ENCODE measurements at regions not wholly inside any gene's neighbourhood (a gene's known extent, or its start where the extent isn't known, plus 50 kb on each side); places are given as distances from the start of the nearest gene placed in this dataset.

- no peak for DNase-seq (ENCODE audit: low spot score)
These were observed 294.7 kb upstream of the CCDC54 start for GRCh38 chr3:107082527-107082926.

GRCh38 chr3:107085261-107085660 lies 292.0 kb upstream of the CCDC54 start:
- DNase-seq (ENCODE audit: low spot score) = no peak

- DNase-seq (ENCODE audit: low spot score) = no peak
These were observed 285.1 kb upstream of the CCDC54 start for GRCh38 chr3:107092121-107092520.

- DNase-seq (ENCODE audit: low spot score) = no peak
These were observed 278.4 kb upstream of the CCDC54 start for GRCh38 chr3:107098864-107099263.

- DNase-seq (ENCODE audit: low spot score) = no peak
These were observed 277.1 kb upstream of the CCDC54 start for GRCh38 chr3:107100137-107100536.

GRCh38 chr3:107100573-107100972 lies 276.7 kb upstream of the CCDC54 start:
- no peak for DNase-seq (ENCODE audit: low spot score)

- DNase-seq (ENCODE audit: low spot score) = no peak
These were observed 273.5 kb upstream of the CCDC54 start for GRCh38 chr3:107103786-107104185.

- no peak for DNase-seq (ENCODE audit: low spot score)
These were observed 270.9 kb upstream of the CCDC54 start for GRCh38 chr3:107106316-107106715.

GRCh38 chr3:107106907-107107306 lies 270.3 kb upstream of the CCDC54 start:
- DNase-seq (ENCODE audit: low spot score) = no peak

GRCh38 chr3:107110596-107111305 lies 266.5 kb upstream of the CCDC54 start:
- DNase-seq (ENCODE audit: low spot score) = no peak

- no peak for DNase-seq (ENCODE audit: low spot score)
These were observed 265.4 kb upstream of the CCDC54 start for GRCh38 chr3:107111872-107112271.

GRCh38 chr3:107112356-107112755 lies 264.9 kb upstream of the CCDC54 start:
- DNase-seq (ENCODE audit: low spot score) = no peak

- no peak for DNase-seq (ENCODE audit: low spot score)
These were observed 261.0 kb upstream of the CCDC54 start for GRCh38 chr3:107116251-107116650.

- no peak for DNase-seq (ENCODE audit: low spot score)
These were observed 260.1 kb upstream of the CCDC54 start for GRCh38 chr3:107117156-107117555.

- DNase-seq (ENCODE audit: low spot score) = no peak
These were observed 259.2 kb upstream of the CCDC54 start for GRCh38 chr3:107117922-107118536.

- no peak for DNase-seq (ENCODE audit: low spot score)
These were observed 252.4 kb upstream of the CCDC54 start for GRCh38 chr3:107124885-107125284.

- no peak for DNase-seq (ENCODE audit: low spot score)
These were observed 248.3 kb upstream of the CCDC54 start for GRCh38 chr3:107128946-107129345.

- no peak for DNase-seq (ENCODE audit: low spot score)
These were observed 247.0 kb upstream of the CCDC54 start for GRCh38 chr3:107130089-107130700.

- no peak for DNase-seq (ENCODE audit: low spot score)
These were observed 244.6 kb upstream of the CCDC54 start for GRCh38 chr3:107132674-107133073.

- no peak for DNase-seq (ENCODE audit: low spot score)
These were observed 243.3 kb upstream of the CCDC54 start for GRCh38 chr3:107133891-107134290.

- no peak for DNase-seq (ENCODE audit: low spot score)
These were observed 235.1 kb upstream of the CCDC54 start for GRCh38 chr3:107142171-107142570.

GRCh38 chr3:107142786-107143575 lies 234.3 kb upstream of the CCDC54 start:
- DNase-seq (ENCODE audit: low spot score) = no peak

GRCh38 chr3:107150675-107151074 lies 226.6 kb upstream of the CCDC54 start:
- DNase-seq (ENCODE audit: low spot score) = no peak
